EH (cell line): ENCODE measurements at regions not wholly inside any gene's neighbourhood (a gene's known extent, or its start where the extent isn't known, plus 50 kb on each side); places are given as distances from the start of the nearest gene placed in this dataset.
A peak's percentile ranks its signal among the peaks of the same experiment; 100 is the strongest.
"Not testable (repeated sequence)": the region's sequence is repeated elsewhere in the genome, so short reads cannot be mapped to it uniquely, and the experiment has no call there.

ENCODE experiments used
- DNase-seq: peaks from one replicate; pipeline ENCODE4 v3.0.0-alpha.2; 2015; ENCODE audit warnings: low read depth

GRCh38 chr4:54403700-54404453, 174.8 kb downstream of the PDGFRA start:
- DNase-seq: no peak

GRCh38 chr4:54409270-54409817, 180.3 kb downstream of the PDGFRA start:
- not testable (repeated sequence) for DNase-seq

- no peak for DNase-seq
Observed at GRCh38 chr4:54414545-54414944, 185.5 kb downstream of the PDGFRA start.

- DNase-seq: no peak
Observed at GRCh38 chr4:54417476-54417875, 188.4 kb downstream of the PDGFRA start.

GRCh38 chr4:54418468-54418867, 189.4 kb downstream of the PDGFRA start:
- DNase-seq: no peak

- peak; percentile 67 for DNase-seq
Observed at GRCh38 chr4:54423066-54423465, 194.0 kb downstream of the PDGFRA start.

GRCh38 chr4:54427826-54428225, 198.7 kb downstream of the PDGFRA start:
- DNase-seq: no peak

- no peak for DNase-seq
Observed at GRCh38 chr4:54428940-54429339, 199.8 kb downstream of the PDGFRA start.

- DNase-seq: peak; percentile 23
Observed at GRCh38 chr4:54433686-54434085, 204.6 kb downstream of the PDGFRA start.

- DNase-seq: peak; percentile 56
Observed at GRCh38 chr4:54439831-54440243, 210.7 kb downstream of the PDGFRA start.

GRCh38 chr4:54440394-54441136, 211.5 kb downstream of the PDGFRA start:
- peak; percentile 44 for DNase-seq

GRCh38 chr4:54445866-54446265, 211.9 kb upstream of the KIT start:
- peak; percentile 15 for DNase-seq

- peak; percentile 35 for DNase-seq
Observed at GRCh38 chr4:54446581-54446980, 211.2 kb upstream of the KIT start.

GRCh38 chr4:54447304-54447703, 210.5 kb upstream of the KIT start:
- peak; percentile 16 for DNase-seq

- DNase-seq: no peak
Observed at GRCh38 chr4:54449999-54450398, 207.8 kb upstream of the KIT start.

- not testable (repeated sequence) for DNase-seq
Observed at GRCh38 chr4:54466960-54467359, 190.8 kb upstream of the KIT start.

- DNase-seq: peak; percentile 44
Observed at GRCh38 chr4:54473077-54473545, 184.6 kb upstream of the KIT start.

GRCh38 chr4:54473798-54474197, 184.0 kb upstream of the KIT start:
- DNase-seq: no peak

GRCh38 chr4:54475546-54475945, 182.2 kb upstream of the KIT start:
- peak; percentile 54 for DNase-seq

GRCh38 chr4:54482529-54483200, 175.1 kb upstream of the KIT start:
- DNase-seq: peak; percentile 80

GRCh38 chr4:54484383-54484782, 173.4 kb upstream of the KIT start:
- no peak for DNase-seq

- peak; percentile 68 for DNase-seq
Observed at GRCh38 chr4:54487491-54487890, 170.3 kb upstream of the KIT start.
